ENCODE measurements at regions not wholly inside any gene's neighbourhood (a gene's known extent, or its start where the extent isn't known, plus 50 kb on each side); places are given as distances from the start of the nearest gene placed in this dataset.
"Not testable (repeated sequence)": the region's sequence is repeated elsewhere in the genome, so short reads cannot be mapped to it uniquely, and the experiment has no call there.

DNA sequence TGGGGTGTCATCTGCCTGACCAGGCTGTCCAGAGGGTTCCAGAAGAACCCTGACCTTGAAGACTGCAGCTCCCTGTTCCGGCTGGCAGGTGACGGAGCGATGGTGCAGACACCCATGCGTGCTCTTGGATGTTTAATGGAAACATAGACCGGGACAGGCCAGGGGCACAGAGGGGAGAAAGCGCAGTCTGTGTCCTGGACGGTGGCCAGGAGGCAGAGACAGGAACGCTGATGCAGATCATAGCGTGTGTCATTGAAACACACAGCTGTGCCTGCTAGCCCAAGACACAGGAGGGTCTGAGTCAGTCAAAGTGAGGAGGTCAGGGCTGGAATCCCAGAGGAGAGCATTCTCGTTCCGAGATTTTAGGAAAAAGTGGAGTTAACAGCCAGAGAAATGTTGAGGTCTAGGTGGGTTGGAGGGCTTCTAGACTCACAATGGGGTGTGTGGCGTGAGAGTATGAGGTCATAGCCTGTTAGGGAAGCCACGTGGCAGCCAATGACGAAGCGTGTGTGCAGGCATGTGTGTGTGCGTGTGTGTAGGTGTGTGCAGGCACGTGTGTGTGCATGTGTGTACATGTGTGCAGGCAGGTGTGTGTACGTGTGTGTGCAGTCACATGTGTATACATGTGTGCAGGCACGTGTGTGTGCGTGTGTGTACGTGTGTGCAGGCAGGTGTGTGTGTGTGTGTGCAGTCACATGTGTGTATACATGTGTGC is 167.0 kb downstream of the ERMARD start:
- DNase-seq, result no peak
- WGBS (ENCODE audit: insufficient coverage), result 90% methylated on average over 21 of the region's 21 CpGs
- intact Hi-C loops (cut with micrococcal nuclease), result no loop called here
- Histone ChIP-seq H3K36me3 (ENCODE audit: control insufficient read depth, insufficient read depth, low read length) (no peaks in the 10 kb centered on the region), H3K4me1 (ENCODE audit: control insufficient read depth, insufficient read depth, low read length) (peaks cover 20% of the 10 kb centered on the region), H3K27ac (ENCODE audit: low read length) (no peak overlapping the region), H3K27me3 (ENCODE audit: control insufficient read depth, insufficient read depth, low read length) (peaks cover 14% of the 10 kb centered on the region), H3K4me3 (ENCODE audit: low read length) (no peak overlapping the region), H3K9me3 (ENCODE audit: control insufficient read depth, insufficient read depth, low read length) (no peaks in the 10 kb centered on the region)
- H3K27me3 Mint-ChIP-seq (ENCODE audit: low read depth in 2 of 2), result peaks cover 6 to 15% of the 10 kb centered on the region in 2 donors
- ATAC-seq, result peak in 1 of 3 donors; percentile 2
- TF ChIP-seq, protein P1, sequence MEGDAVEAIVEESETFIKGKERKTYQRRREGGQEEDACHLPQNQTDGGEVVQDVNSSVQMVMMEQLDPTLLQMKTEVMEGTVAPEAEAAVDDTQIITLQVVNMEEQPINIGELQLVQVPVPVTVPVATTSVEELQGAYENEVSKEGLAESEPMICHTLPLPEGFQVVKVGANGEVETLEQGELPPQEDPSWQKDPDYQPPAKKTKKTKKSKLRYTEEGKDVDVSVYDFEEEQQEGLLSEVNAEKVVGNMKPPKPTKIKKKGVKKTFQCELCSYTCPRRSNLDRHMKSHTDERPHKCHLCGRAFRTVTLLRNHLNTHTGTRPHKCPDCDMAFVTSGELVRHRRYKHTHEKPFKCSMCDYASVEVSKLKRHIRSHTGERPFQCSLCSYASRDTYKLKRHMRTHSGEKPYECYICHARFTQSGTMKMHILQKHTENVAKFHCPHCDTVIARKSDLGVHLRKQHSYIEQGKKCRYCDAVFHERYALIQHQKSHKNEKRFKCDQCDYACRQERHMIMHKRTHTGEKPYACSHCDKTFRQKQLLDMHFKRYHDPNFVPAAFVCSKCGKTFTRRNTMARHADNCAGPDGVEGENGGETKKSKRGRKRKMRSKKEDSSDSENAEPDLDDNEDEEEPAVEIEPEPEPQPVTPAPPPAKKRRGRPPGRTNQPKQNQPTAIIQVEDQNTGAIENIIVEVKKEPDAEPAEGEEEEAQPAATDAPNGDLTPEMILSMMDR (IDR thresholded peaks at IDR 0.05), result no peak
- H3K9me3 Mint-ChIP-seq, result no peaks in the 10 kb centered on the region
- peaks cover 10% of the 10 kb centered on the region in 2 donors for H3K4me1 Mint-ChIP-seq
- H3K36me3 Mint-ChIP-seq, result no peaks in the 10 kb centered on the region
- no peak overlapping the region for H3K27ac Mint-ChIP-seq
- H3K4me3 Mint-ChIP-seq, result no peak overlapping the region

DNA sequence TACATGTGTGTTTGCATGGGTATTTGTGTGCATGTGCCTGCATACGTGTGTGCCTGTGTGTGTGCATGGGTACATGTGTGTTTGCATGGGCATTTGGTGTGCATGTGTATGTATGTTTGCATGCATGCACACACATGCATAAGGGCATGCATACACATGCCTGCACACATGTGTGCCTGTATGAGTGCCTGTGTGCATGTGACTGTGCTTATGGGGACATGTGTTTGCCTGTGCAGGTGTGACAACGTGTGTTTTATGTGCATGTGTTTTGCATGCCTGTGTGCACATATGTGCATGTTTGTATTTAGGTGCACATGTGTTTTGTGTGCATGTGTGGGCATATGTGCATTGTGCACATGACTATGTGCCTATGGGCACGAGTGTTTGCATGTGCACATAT is 165.7 kb downstream of the ERMARD start:
- 88% methylated on average over 3 of the region's 3 CpGs for WGBS (ENCODE audit: insufficient coverage)
- no peak overlapping the region for H3K4me3 Mint-ChIP-seq
- Histone ChIP-seq H3K27ac (ENCODE audit: low read length) (no peak overlapping the region), H3K27me3 (ENCODE audit: control insufficient read depth, insufficient read depth, low read length) (peaks cover 14% of the 10 kb centered on the region), H3K36me3 (ENCODE audit: control insufficient read depth, insufficient read depth, low read length) (no peaks in the 10 kb centered on the region), H3K4me1 (ENCODE audit: control insufficient read depth, insufficient read depth, low read length) (peaks cover 20% of the 10 kb centered on the region), H3K4me3 (ENCODE audit: low read length) (no peak overlapping the region), H3K9me3 (ENCODE audit: control insufficient read depth, insufficient read depth, low read length) (no peaks in the 10 kb centered on the region)
- H3K9me3 Mint-ChIP-seq, result no peaks in the 10 kb centered on the region
- intact Hi-C loops (cut with micrococcal nuclease), result no loop called here
- no peak overlapping the region for H3K27ac Mint-ChIP-seq
- peaks cover 6 to 23% of the 10 kb centered on the region in 2 donors for H3K27me3 Mint-ChIP-seq (ENCODE audit: low read depth in 2 of 2)
- DNase-seq (no peak), ATAC-seq (no peak)
- TF ChIP-seq, protein P1 (IDR thresholded peaks at IDR 0.05), result no peak
- H3K36me3 Mint-ChIP-seq, result no peaks in the 10 kb centered on the region
- H3K4me1 Mint-ChIP-seq, result peaks cover 18 to 19% of the 10 kb centered on the region in 2 donors

DNA sequence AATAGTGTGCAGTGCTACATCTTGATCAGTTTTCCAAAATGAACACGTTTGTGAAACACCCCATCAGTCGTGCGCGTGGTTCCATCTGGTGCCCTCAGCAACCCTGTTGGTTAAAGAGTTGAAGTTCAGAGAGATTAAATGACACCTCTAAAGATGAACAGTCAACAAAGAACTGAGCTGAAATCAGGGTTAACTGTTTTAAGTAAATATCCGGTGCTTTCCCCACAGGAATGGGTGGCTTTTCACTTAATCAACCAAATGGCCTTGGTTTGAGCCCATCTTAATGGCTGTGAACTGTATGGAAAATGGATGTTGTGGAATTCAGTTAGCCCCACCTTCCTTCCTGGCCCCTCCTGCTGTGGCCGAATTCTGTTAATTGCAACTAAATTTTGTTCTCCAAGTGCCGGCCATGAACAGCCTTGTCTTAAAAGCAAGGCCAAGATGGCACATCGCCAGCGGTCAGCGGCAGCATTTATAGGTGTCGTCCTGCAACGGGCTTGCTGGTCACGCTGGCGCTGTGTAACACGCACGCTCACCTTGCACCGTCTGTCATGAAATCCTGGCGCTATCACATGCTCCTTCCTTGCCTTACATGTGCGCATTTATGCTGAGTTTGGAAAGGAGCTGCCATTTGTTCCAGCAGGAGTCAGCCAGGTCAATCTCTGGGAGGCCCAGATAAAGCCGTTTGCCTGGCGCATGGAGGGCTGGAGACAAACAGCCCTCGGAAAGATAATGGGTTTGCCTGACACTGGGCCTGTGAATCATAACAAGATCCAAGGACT is 164.5 kb downstream of the ERMARD start:
- DNase-seq (no peak), ATAC-seq (no peak)
- Histone ChIP-seq H3K27ac (ENCODE audit: low read length) (no peak overlapping the region), H3K27me3 (ENCODE audit: control insufficient read depth, insufficient read depth, low read length) (peaks cover 12% of the 10 kb centered on the region), H3K9me3 (ENCODE audit: control insufficient read depth, insufficient read depth, low read length) (no peaks in the 10 kb centered on the region), H3K4me1 (ENCODE audit: control insufficient read depth, insufficient read depth, low read length) (peaks cover 8% of the 10 kb centered on the region), H3K4me3 (ENCODE audit: low read length) (no peak overlapping the region), H3K36me3 (ENCODE audit: control insufficient read depth, insufficient read depth, low read length) (no peaks in the 10 kb centered on the region)
- Mint-ChIP-seq H3K4me3 (no peak overlapping the region), H3K36me3 (no peaks in the 10 kb centered on the region), H3K9me3 (no peaks in the 10 kb centered on the region), H3K4me1 (peaks cover 15 to 18% of the 10 kb centered on the region in 2 donors), H3K27ac (no peak overlapping the region), H3K27me3 (ENCODE audit: low read depth in 2 of 2) (peaks cover 6 to 23% of the 10 kb centered on the region in 2 donors)
- intact Hi-C loops (cut with micrococcal nuclease), result no loop called here
- 93% methylated on average over 22 of the region's 22 CpGs for WGBS (ENCODE audit: insufficient coverage)
- TF ChIP-seq, protein P1 (IDR thresholded peaks at IDR 0.05), result no peak

DNA sequence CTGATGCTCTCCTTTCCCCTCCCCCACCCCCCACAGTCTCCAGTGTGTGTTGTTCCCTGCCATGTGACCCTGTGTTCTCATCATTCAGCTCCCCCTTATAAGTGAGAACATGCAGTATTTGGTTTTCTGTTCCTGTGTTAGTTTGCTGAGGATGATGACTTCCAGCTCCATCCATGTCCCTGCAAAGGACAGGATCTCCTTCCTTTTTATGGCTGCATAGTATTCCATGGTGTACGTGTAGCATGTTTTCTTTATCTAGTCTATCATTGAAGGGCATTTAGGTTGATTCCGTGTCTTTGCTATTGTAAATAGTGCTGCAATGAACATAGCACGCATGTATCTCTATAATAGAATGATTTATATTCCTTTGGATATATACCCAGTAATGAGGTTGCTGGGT is 162.3 kb downstream of the ERMARD start:
- no CpG with 5 or more reads among the region's 3 CpGs for WGBS (ENCODE audit: insufficient coverage)
- H3K9me3 Mint-ChIP-seq; intact Hi-C loops (cut with micrococcal nuclease); H3K27ac ChIP-seq (ENCODE audit: low read length); H3K9me3 ChIP-seq (ENCODE audit: control insufficient read depth, insufficient read depth, low read length); ATAC-seq; DNase-seq; H3K4me3 ChIP-seq (ENCODE audit: low read length); H3K4me3 Mint-ChIP-seq; H3K27me3 ChIP-seq (ENCODE audit: control insufficient read depth, insufficient read depth, low read length); H3K27ac Mint-ChIP-seq; H3K36me3 ChIP-seq (ENCODE audit: control insufficient read depth, insufficient read depth, low read length); H3K36me3 Mint-ChIP-seq; H3K4me1 ChIP-seq (ENCODE audit: control insufficient read depth, insufficient read depth, low read length): not testable (repeated sequence)
- Mint-ChIP-seq H3K27me3 (ENCODE audit: low read depth in 2 of 2) (peaks cover 6 to 23% of the 10 kb centered on the region in 2 donors), H3K4me1 (peaks cover 15 to 18% of the 10 kb centered on the region in 2 donors)

Data from natural killer cell (primary cell).